ENCODE measurements at regions not wholly inside any gene's neighbourhood (a gene's known extent, or its start where the extent isn't known, plus 50 kb on each side); places are given as distances from the start of the nearest gene placed in this dataset.
A peak's percentile ranks its signal among the peaks of the same experiment; 100 is the strongest.

GRCh38 chr13:72507416-72508199 lies 219.8 kb downstream of the MZT1 start:
- no peak overlapping the region for H2BK15ac ChIP-seq (ENCODE audit: low read length)
- H3K36me3 ChIP-seq (replicated peaks in 1 of 2; ENCODE audit: control insufficient read depth in 2 of 2, insufficient read depth in 2 of 2, low read length in 2 of 2), result no peaks in the 10 kb centered on the region
- no peaks in the 10 kb centered on the region for H3K79me1 ChIP-seq (ENCODE audit: low read depth, low read length)
- H2BK120ac ChIP-seq (ENCODE audit: low read depth, low read length), result no peak overlapping the region
- no CpG with 5 or more reads among the region's 9 CpGs for WGBS, 2 donors (ENCODE audit: extremely low coverage in 2 of 2, insufficient read length in 2 of 2, insufficient replicate concordance in 1 of 2)
- no peak overlapping the region for H4K8ac ChIP-seq (ENCODE audit: low read depth, low read length)
- peaks cover 0 to 2% of the 10 kb centered on the region in 2 donors for H3K4me1 ChIP-seq (ENCODE audit: control insufficient read depth in 2 of 2, insufficient read depth in 1 of 2, low read depth in 1 of 2, low read length in 2 of 2)
- no peak overlapping the region for H2BK5ac ChIP-seq (ENCODE audit: low read length)
- no peak overlapping the region for H3K4me3 ChIP-seq (ENCODE audit: low read length in 2 of 2)
- H4K91ac ChIP-seq (ENCODE audit: low read depth, low read length, poor library complexity), result no peak overlapping the region
- H3K27me3 ChIP-seq (ENCODE audit: control insufficient read depth in 3 of 3, insufficient read depth in 3 of 3, low read depth in 1 of 3, low read length in 3 of 3), result no peaks in the 10 kb centered on the region
- no peak overlapping the region for H3K4ac ChIP-seq (ENCODE audit: low read length)
- no peak overlapping the region for H2BK12ac ChIP-seq (ENCODE audit: low read length)
- no peaks in the 10 kb centered on the region for H3K9me3 ChIP-seq (replicated peaks in 1 of 2; ENCODE audit: control insufficient read depth in 2 of 2, insufficient read depth in 1 of 2, low read depth in 1 of 2, low read length in 2 of 2)
- peak overlapping the region; percentile 59 for H2AFZ ChIP-seq (ENCODE audit: low read length)
- DNase-seq (ENCODE audit: low spot score), result no peak
- H3K23ac ChIP-seq (ENCODE audit: low read depth, low read length, poor library complexity), result no peak overlapping the region
- no peak overlapping the region for H3K9ac ChIP-seq (ENCODE audit: low read depth, low read length, poor library complexity)
- no peak overlapping the region for H3K14ac ChIP-seq (ENCODE audit: low read length)
- no peak overlapping the region for H3K4me2 ChIP-seq (ENCODE audit: insufficient read depth, low read length, poor library complexity, severe bottlenecking)
- H2AK5ac ChIP-seq (ENCODE audit: low read depth, low read length), result no peak overlapping the region
- no peak overlapping the region for H3K27ac ChIP-seq (replicated peaks; ENCODE audit: low read length)
- H3K18ac ChIP-seq (ENCODE audit: low read length), result no peak overlapping the region

DNA sequence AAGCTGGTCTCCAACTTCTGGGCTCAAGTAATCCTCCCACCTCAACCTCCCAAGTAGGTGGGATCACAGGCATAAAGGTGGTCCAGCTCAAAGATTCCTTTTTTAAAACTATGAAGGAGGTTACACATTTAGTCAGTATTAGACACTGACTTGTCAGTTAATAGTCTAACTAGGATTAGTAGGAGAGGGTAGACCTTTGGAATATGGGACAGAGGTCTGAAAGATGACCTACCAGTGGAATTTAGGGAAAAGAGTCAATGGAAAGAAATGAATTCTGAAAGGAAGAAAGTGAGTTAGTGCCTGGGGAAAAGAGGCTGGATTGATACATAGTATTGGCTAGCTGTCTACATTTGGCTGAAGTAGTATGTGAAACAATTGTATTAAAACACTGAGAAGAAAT lies 220.7 kb downstream of the MZT1 start:
- Histone ChIP-seq H4K8ac (ENCODE audit: low read depth, low read length) (no peak overlapping the region), H3K36me3 (replicated peaks in 1 of 2; ENCODE audit: control insufficient read depth in 2 of 2, insufficient read depth in 2 of 2, low read length in 2 of 2) (no peaks in the 10 kb centered on the region), H3K4ac (ENCODE audit: low read length) (no peak overlapping the region), H3K79me1 (ENCODE audit: low read depth, low read length) (no peaks in the 10 kb centered on the region), H3K4me3 (ENCODE audit: low read length in 2 of 2) (no peak overlapping the region), H3K27me3 (ENCODE audit: control insufficient read depth in 3 of 3, insufficient read depth in 3 of 3, low read depth in 1 of 3, low read length in 3 of 3) (no peaks in the 10 kb centered on the region), H3K9ac (ENCODE audit: low read depth, low read length, poor library complexity) (no peak overlapping the region), H3K23ac (ENCODE audit: low read depth, low read length, poor library complexity) (no peak overlapping the region), H3K18ac (ENCODE audit: low read length) (no peak overlapping the region), H2BK5ac (ENCODE audit: low read length) (no peak overlapping the region), H2AK5ac (ENCODE audit: low read depth, low read length) (no peak overlapping the region), H4K91ac (ENCODE audit: low read depth, low read length, poor library complexity) (no peak overlapping the region), H2BK15ac (ENCODE audit: low read length) (no peak overlapping the region), H3K14ac (ENCODE audit: low read length) (no peak overlapping the region), H3K9me3 (replicated peaks in 1 of 2; ENCODE audit: control insufficient read depth in 2 of 2, insufficient read depth in 1 of 2, low read depth in 1 of 2, low read length in 2 of 2) (no peaks in the 10 kb centered on the region), H3K4me1 (ENCODE audit: control insufficient read depth in 2 of 2, insufficient read depth in 1 of 2, low read depth in 1 of 2, low read length in 2 of 2) (peaks cover 0 to 2% of the 10 kb centered on the region in 2 donors), H2BK120ac (ENCODE audit: low read depth, low read length) (no peak overlapping the region), H2BK12ac (ENCODE audit: low read length) (no peak overlapping the region), H3K4me2 (ENCODE audit: insufficient read depth, low read length, poor library complexity, severe bottlenecking) (no peak overlapping the region), H2AFZ (ENCODE audit: low read length) (no peak overlapping the region), H3K27ac (replicated peaks; ENCODE audit: low read length) (no peak overlapping the region)
- DNase-seq (ENCODE audit: low spot score), result no peak

GRCh38 chr13:72505376-72505775 lies 222.1 kb downstream of the MZT1 start:
- no peak overlapping the region for H3K4me2 ChIP-seq (ENCODE audit: insufficient read depth, low read length, poor library complexity, severe bottlenecking)
- H3K9ac ChIP-seq (ENCODE audit: low read depth, low read length, poor library complexity), result no peak overlapping the region
- no peak overlapping the region for H3K14ac ChIP-seq (ENCODE audit: low read length)

DNA sequence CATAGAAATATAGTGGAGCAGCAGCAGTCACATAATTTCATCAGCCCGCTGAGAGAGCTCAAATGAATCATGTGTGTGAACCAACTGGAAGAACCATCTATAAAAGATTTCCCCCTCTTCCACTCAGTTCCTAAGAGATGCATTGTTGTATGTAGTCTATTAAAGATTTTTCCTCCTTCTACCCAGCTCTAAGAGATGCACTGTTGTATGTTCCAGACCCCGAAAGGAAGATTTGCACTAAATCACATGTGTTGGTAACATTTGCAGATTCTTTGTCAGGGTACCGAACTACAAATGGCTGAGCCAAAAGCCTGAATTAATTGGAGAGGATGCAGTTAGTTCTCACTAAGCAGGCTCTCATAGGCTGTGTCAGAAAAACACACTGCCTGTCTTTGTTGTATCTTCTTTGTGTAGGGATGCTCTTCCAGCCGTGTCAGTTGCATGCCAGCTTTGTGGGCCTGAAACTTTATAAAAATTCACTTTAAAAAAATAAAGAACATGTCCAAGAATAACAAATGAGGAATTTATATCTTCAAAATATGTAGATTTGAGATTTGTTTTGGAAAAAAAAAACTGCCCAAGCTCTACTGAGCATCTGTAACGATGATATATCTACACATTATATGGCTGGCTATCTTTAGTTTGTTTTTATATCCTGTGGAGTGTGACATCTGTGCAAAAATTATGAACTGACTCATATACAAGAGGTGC lies 223.1 kb downstream of the MZT1 start:
- no peak for DNase-seq (ENCODE audit: low spot score)
- Histone ChIP-seq H2BK5ac (ENCODE audit: low read length) (no peak overlapping the region), H3K4me3 (ENCODE audit: low read length in 2 of 2) (no peak overlapping the region), H2BK12ac (ENCODE audit: low read length) (no peak overlapping the region), H3K9ac (ENCODE audit: low read depth, low read length, poor library complexity) (no peak overlapping the region), H3K14ac (ENCODE audit: low read length) (no peak overlapping the region), H2AFZ (ENCODE audit: low read length) (peak overlapping the region; percentile 84), H3K23ac (ENCODE audit: low read depth, low read length, poor library complexity) (no peak overlapping the region), H3K4me2 (ENCODE audit: insufficient read depth, low read length, poor library complexity, severe bottlenecking) (no peak overlapping the region), H3K36me3 (replicated peaks in 1 of 2; ENCODE audit: control insufficient read depth in 2 of 2, insufficient read depth in 2 of 2, low read length in 2 of 2) (no peaks in the 10 kb centered on the region), H2BK120ac (ENCODE audit: low read depth, low read length) (no peak overlapping the region), H3K27me3 (ENCODE audit: control insufficient read depth in 3 of 3, insufficient read depth in 3 of 3, low read depth in 1 of 3, low read length in 3 of 3) (no peaks in the 10 kb centered on the region), H3K4ac (ENCODE audit: low read length) (no peak overlapping the region), H4K91ac (ENCODE audit: low read depth, low read length, poor library complexity) (no peak overlapping the region), H3K18ac (ENCODE audit: low read length) (no peak overlapping the region), H3K4me1 (ENCODE audit: control insufficient read depth in 2 of 2, insufficient read depth in 1 of 2, low read depth in 1 of 2, low read length in 2 of 2) (peaks cover 0 to 2% of the 10 kb centered on the region in 2 donors), H2BK15ac (ENCODE audit: low read length) (no peak overlapping the region), H3K27ac (replicated peaks; ENCODE audit: low read length) (no peak overlapping the region), H3K9me3 (replicated peaks in 1 of 2; ENCODE audit: control insufficient read depth in 2 of 2, insufficient read depth in 1 of 2, low read depth in 1 of 2, low read length in 2 of 2) (no peaks in the 10 kb centered on the region), H3K79me1 (ENCODE audit: low read depth, low read length) (no peaks in the 10 kb centered on the region), H2AK5ac (ENCODE audit: low read depth, low read length) (no peak overlapping the region), H4K8ac (ENCODE audit: low read depth, low read length) (no peak overlapping the region)
- WGBS, 2 donors (ENCODE audit: extremely low coverage in 2 of 2, insufficient read length in 2 of 2, insufficient replicate concordance in 1 of 2), result no CpG with 5 or more reads among the region's 5 CpGs

More at GRCh38 chr13:72505376-72505775, 222.1 kb downstream of the MZT1 start:
- Histone ChIP-seq H3K4ac (ENCODE audit: low read length) (no peak overlapping the region), H3K79me1 (ENCODE audit: low read depth, low read length) (no peaks in the 10 kb centered on the region), H3K36me3 (replicated peaks in 1 of 2; ENCODE audit: control insufficient read depth in 2 of 2, insufficient read depth in 2 of 2, low read length in 2 of 2) (no peaks in the 10 kb centered on the region), H3K23ac (ENCODE audit: low read depth, low read length, poor library complexity) (no peak overlapping the region), H2BK5ac (ENCODE audit: low read length) (no peak overlapping the region), H2BK120ac (ENCODE audit: low read depth, low read length) (no peak overlapping the region), H3K9me3 (replicated peaks in 1 of 2; ENCODE audit: control insufficient read depth in 2 of 2, insufficient read depth in 1 of 2, low read depth in 1 of 2, low read length in 2 of 2) (no peaks in the 10 kb centered on the region), H3K18ac (ENCODE audit: low read length) (no peak overlapping the region), H2AK5ac (ENCODE audit: low read depth, low read length) (no peak overlapping the region), H3K4me1 (ENCODE audit: control insufficient read depth in 2 of 2, insufficient read depth in 1 of 2, low read depth in 1 of 2, low read length in 2 of 2) (peaks cover 0 to 2% of the 10 kb centered on the region in 2 donors), H2BK12ac (ENCODE audit: low read length) (no peak overlapping the region), H4K91ac (ENCODE audit: low read depth, low read length, poor library complexity) (no peak overlapping the region), H4K8ac (ENCODE audit: low read depth, low read length) (no peak overlapping the region), H2AFZ (ENCODE audit: low read length) (no peak overlapping the region), H2BK15ac (ENCODE audit: low read length) (no peak overlapping the region), H3K4me3 (ENCODE audit: low read length in 2 of 2) (no peak overlapping the region), H3K27me3 (ENCODE audit: control insufficient read depth in 3 of 3, insufficient read depth in 3 of 3, low read depth in 1 of 3, low read length in 3 of 3) (no peaks in the 10 kb centered on the region), H3K27ac (replicated peaks; ENCODE audit: low read length) (no peak overlapping the region)
- no peak for DNase-seq (ENCODE audit: low spot score)

All from neuronal stem cell (in vitro differentiated cells).